CD14-positive monocyte (primary cell): ENCODE measurements at regions not wholly inside any gene's neighbourhood (a gene's known extent, or its start where the extent isn't known, plus 50 kb on each side); places are given as distances from the start of the nearest gene placed in this dataset.

Experiments used
- DNase-seq, 3 donors: peaks; one replicate each; pipeline ENCODE4 v3.0.0-alpha.2; 2011 to 2022
- H2AFZ ChIP-seq: 2 replicates; pipeline ENCODE4 v1.6.0; 2012; ENCODE audit warnings: mild to moderate bottlenecking, low read depth, low read length, inconsistent platforms; ENCODE audit not compliant: insufficient read depth, poor library complexity, severe bottlenecking
- H3K27ac ChIP-seq, 2 donors: 1 replicate in 1 of 2; 2 replicates in 1 of 2; pipeline ENCODE4 v1.5.1; 2012 to 2013; ENCODE audit warnings: low read length in 2 of 2, control low read depth in 1 of 2, inconsistent platforms in 1 of 2, low read depth in 1 of 2, mild to moderate bottlenecking in 1 of 2
- H3K27me3 ChIP-seq, 2 donors: one replicate each; pipeline versions ENCODE4 v1.6.0 to v1.6.1; 2011 to 2013; ENCODE audit warnings: low read length in 2 of 2; ENCODE audit not compliant: control insufficient read depth in 2 of 2, insufficient read depth in 2 of 2
- H3K36me3 ChIP-seq, 2 donors: replicated peaks in 1 of 2; 1 replicate in 1 of 2; 2 replicates in 1 of 2; pipeline versions ENCODE4 v1.5.1 to v1.6.1; 2012 to 2013; ENCODE audit warnings: low read length in 2 of 2, control low read depth in 1 of 2, inconsistent platforms in 1 of 2, mild to moderate bottlenecking in 1 of 2; ENCODE audit not compliant: insufficient read depth in 2 of 2, control insufficient read depth in 1 of 2
- H3K4me1 ChIP-seq, 2 donors: 1 replicate in 1 of 2; 2 replicates in 1 of 2; pipeline versions ENCODE4 v1.5.1 to v1.6.1; 2012 to 2013; ENCODE audit warnings: low read length in 2 of 2, control low read depth in 1 of 2, inconsistent platforms in 1 of 2, mild to moderate bottlenecking in 1 of 2, moderate library complexity in 1 of 2; ENCODE audit not compliant: insufficient read depth in 2 of 2, control insufficient read depth in 1 of 2
- H3K4me2 ChIP-seq: replicated peaks from 2 replicates; pipeline ENCODE3; 2012; ENCODE audit warnings: low read length, moderate library complexity, mild to moderate bottlenecking; ENCODE audit not compliant: poor library complexity, severe bottlenecking; ENCODE audit errors: extremely low read depth
- H3K4me3 ChIP-seq, 3 experiments: fragments of 200-600 bp in 1 of 3; sonication (generic) in 1 of 3; replicated peaks in 1 of 3; 1 replicate in 2 of 3; 2 replicates in 1 of 3; pipeline ENCODE4 v1.5.1; 2011 to 2013; ENCODE audit warnings: low read length in 3 of 3, mild to moderate bottlenecking in 3 of 3, control low read depth in 2 of 3, low read depth in 2 of 3, inconsistent platforms in 1 of 3, moderate library complexity in 1 of 3
- H3K79me2 ChIP-seq: 2 replicates; pipeline ENCODE4 v1.6.0; 2012; ENCODE audit warnings: mild to moderate bottlenecking, control low read depth, inconsistent platforms, low read length, moderate library complexity; ENCODE audit not compliant: insufficient read depth
- H3K9ac ChIP-seq: 2 replicates; pipeline ENCODE4 v1.6.0; 2017; ENCODE audit warnings: low read length, mild to moderate bottlenecking; ENCODE audit not compliant: insufficient read depth, poor library complexity, severe bottlenecking
- H3K9me3 ChIP-seq, 2 donors: replicated peaks in 1 of 2; 1 replicate in 1 of 2; 2 replicates in 1 of 2; pipeline versions ENCODE4 v1.5.1 to v1.6.1; 2012 to 2013; ENCODE audit warnings: low read length in 2 of 2, control low read depth in 1 of 2; ENCODE audit not compliant: control insufficient read depth in 1 of 2, insufficient read depth in 1 of 2
- H4K20me1 ChIP-seq: 2 replicates; pipeline ENCODE4 v1.6.0; 2012; ENCODE audit warnings: mild to moderate bottlenecking, low read length, control low read depth, moderate library complexity; ENCODE audit not compliant: insufficient read depth
- H3K27ac Mint-ChIP-seq, 7 donors: one replicate each; pipeline ENCODE4 v1.8.0; 2020; ENCODE audit warnings: mild to moderate bottlenecking in 7 of 7, mixed read lengths in 7 of 7, moderate library complexity in 6 of 7, inconsistent platforms in 2 of 7
- H3K27me3 Mint-ChIP-seq, 3 donors: one replicate each; pipeline ENCODE4 v1.8.0; 2021 to 2022; ENCODE audit warnings: low read depth in 3 of 3, mild to moderate bottlenecking in 3 of 3, mixed read lengths in 3 of 3, moderate library complexity in 3 of 3, inconsistent platforms in 1 of 3
- H3K36me3 Mint-ChIP-seq, 2 donors: one replicate each; pipeline ENCODE4 v1.8.0; 2020; ENCODE audit warnings: mixed read lengths in 2 of 2, inconsistent platforms in 1 of 2, mild to moderate bottlenecking in 1 of 2
- H3K4me1 Mint-ChIP-seq: one replicate; pipeline ENCODE4 v1.8.0; 2020; ENCODE audit warnings: mild to moderate bottlenecking, mixed read lengths
- H3K4me3 Mint-ChIP-seq, 2 donors: one replicate each; pipeline ENCODE4 v1.8.0; 2020; ENCODE audit warnings: mild to moderate bottlenecking in 2 of 2, mixed read lengths in 2 of 2, moderate library complexity in 1 of 2
- H3K9me3 Mint-ChIP-seq, 7 donors: one replicate each; pipeline ENCODE4 v1.8.0; 2020 to 2022; ENCODE audit warnings: mixed read lengths in 7 of 7, mild to moderate bottlenecking in 6 of 7, moderate library complexity in 6 of 7, inconsistent platforms in 2 of 7
- CTCF ChIP-seq: fragments of 200-600 bp; IDR thresholded peaks from one replicate; pipeline ENCODE4 v1.8.0; 2022; ENCODE audit warnings: antibody characterized with exemption, mild to moderate bottlenecking
- WGBS: methylation state at CpG from one replicate; pipeline ENCODE4 v1.1.5; 2013; ENCODE audit warnings: missing lambda C conversion rate; ENCODE audit not compliant: insufficient coverage; 5-methylcytosine and 5-hydroxymethylcytosine counted together
- intact Hi-C, 2 donors: fragments of 100-400 bp; cut with micrococcal nuclease; formaldehyde crosslinking; loops; one replicate each; pipeline versions ENCODE4 v1.15.0 to v1.15.1; 2023

GRCh38 chr5:110165366-110165765 is 475.6 kb downstream of the MAN2A1 start:
- intact Hi-C loops = no loop called here
- H3K27me3 ChIP-seq = no peaks in the 10 kb centered on the region
- H3K9me3 Mint-ChIP-seq = peaks cover 0 to 13% (median 2%) of the 10 kb centered on the region in 7 donors
- no peak overlapping the region for H3K9ac ChIP-seq
- no peaks in the 10 kb centered on the region for H4K20me1 ChIP-seq
- H3K27ac Mint-ChIP-seq = no peak overlapping the region
- no peaks in the 10 kb centered on the region for H3K4me1 ChIP-seq
- H3K9me3 ChIP-seq = peaks cover 0 to under 1% of the 10 kb centered on the region in 2 donors
- H3K4me3 Mint-ChIP-seq = no peak overlapping the region
- DNase-seq = no peak
- no peak overlapping the region for H3K4me2 ChIP-seq
- H3K36me3 ChIP-seq = no peaks in the 10 kb centered on the region
- H2AFZ ChIP-seq = no peak overlapping the region
- H3K27ac ChIP-seq = no peak overlapping the region
- no peak overlapping the region for H3K4me3 ChIP-seq
- no peaks in the 10 kb centered on the region for H3K4me1 Mint-ChIP-seq
- no peaks in the 10 kb centered on the region for H3K36me3 Mint-ChIP-seq
- H3K27me3 Mint-ChIP-seq = no peaks in the 10 kb centered on the region
- TF ChIP-seq CTCF = no peak
- no peaks in the 10 kb centered on the region for H3K79me2 ChIP-seq

- Mint-ChIP-seq H3K4me3 (no peak overlapping the region), H3K9me3 (peaks cover 0 to 13% (median 2%) of the 10 kb centered on the region in 7 donors), H3K27me3 (no peaks in the 10 kb centered on the region), H3K4me1 (no peaks in the 10 kb centered on the region), H3K27ac (no peak overlapping the region), H3K36me3 (no peaks in the 10 kb centered on the region)
- 100% methylated on average over 1 of the region's 2 CpGs for WGBS
- no peak overlapping the region for H3K9ac ChIP-seq
- H3K79me2 ChIP-seq = no peaks in the 10 kb centered on the region
- no peak overlapping the region for H3K4me2 ChIP-seq
- no peak overlapping the region for H2AFZ ChIP-seq
- TF ChIP-seq CTCF = no peak
- no peaks in the 10 kb centered on the region for H3K36me3 ChIP-seq
- H4K20me1 ChIP-seq = no peaks in the 10 kb centered on the region
- H3K27me3 ChIP-seq = no peaks in the 10 kb centered on the region
- peaks cover 0 to 4% of the 10 kb centered on the region in 2 donors for H3K9me3 ChIP-seq
- H3K4me1 ChIP-seq = no peaks in the 10 kb centered on the region
- H3K4me3 ChIP-seq = no peak overlapping the region
- no peak for DNase-seq
- H3K27ac ChIP-seq = no peak overlapping the region
- intact Hi-C loops = no loop called here
Observed at GRCh38 chr5:110167384-110167783, 477.7 kb downstream of the MAN2A1 start.
